IMR-90 (cell line): ENCODE measurements at regions not wholly inside any gene's neighbourhood (a gene's known extent, or its start where the extent isn't known, plus 50 kb on each side); places are given as distances from the start of the nearest gene placed in this dataset.

Source experiments
- ATAC-seq: fragments of 200-7000 bp; cut with Tn5 transposase; 2 replicates; pipeline ENCODE4 v1.9.1; 2020; ENCODE audit warnings: low read depth, mild to moderate bottlenecking, moderate library complexity
- BruUV-seq: library from RNA; stranded (reverse); fragments of 400-500 nt; replicated peaks from 2 replicates; lab custom pipeline; 2021; lab: Mats Ljungman, UMichigan
- CTCF ChIA-PET: fragments of 300-600 bp; formaldehyde crosslinking; extraction: SDS; loops from one replicate; lab custom pipeline; 2021; ENCODE audit warnings: antibody characterized with exemption; lab: Yijun Ruan, JAX
- POLR2A ChIA-PET: fragments of 300-600 bp; sonication (Branson Sonifier 250); formaldehyde crosslinking; loops from one replicate; lab custom pipeline; 2022; ENCODE audit warnings: antibody characterized with exemption; ENCODE audit not compliant: unreplicated experiment; lab: Charles Lee
- DNase-seq: peaks from one replicate; pipeline ENCODE4 v3.0.0; 2013
- H2AFZ ChIP-seq: replicated peaks from 2 replicates; pipeline ENCODE3; 2013; ENCODE audit warnings: low read length, mild to moderate bottlenecking; ENCODE audit not compliant: poor library complexity
- H2AK5ac ChIP-seq: 2 replicates; pipeline ENCODE4 v1.6.1; 2013; ENCODE audit warnings: low read depth, low read length, inconsistent platforms
- H2AK9ac ChIP-seq: replicated peaks from 2 replicates; pipeline ENCODE3; 2013; ENCODE audit warnings: mild to moderate bottlenecking, low read depth, low read length, moderate library complexity; ENCODE audit not compliant: poor library complexity
- H2BK120ac ChIP-seq: 2 replicates; pipeline ENCODE4 v1.6.1; 2013; ENCODE audit warnings: low read depth, low read length, inconsistent platforms
- H2BK15ac ChIP-seq: 3 replicates; pipeline ENCODE4 v1.6.1; 2013; ENCODE audit warnings: low read depth, low read length, inconsistent platforms
- H2BK20ac ChIP-seq: 2 replicates; pipeline ENCODE4 v1.6.1; 2013; ENCODE audit warnings: low read depth, mild to moderate bottlenecking, inconsistent platforms, low read length, moderate library complexity
- H2BK5ac ChIP-seq: 2 replicates; pipeline ENCODE4 v1.6.1; 2013; ENCODE audit warnings: mild to moderate bottlenecking, low read depth, low read length, inconsistent platforms; ENCODE audit not compliant: poor library complexity, severe bottlenecking
- H3K14ac ChIP-seq: replicated peaks from 2 replicates; pipeline ENCODE4 v1.6.1; 2013; ENCODE audit warnings: low read depth, low read length, inconsistent platforms
- H3K18ac ChIP-seq: 2 replicates; pipeline ENCODE4 v1.6.1; 2013; ENCODE audit warnings: low read depth, low read length, control low read depth
- H3K23ac ChIP-seq: 2 replicates; pipeline ENCODE4 v1.6.1; 2013; ENCODE audit warnings: low read depth, low read length, inconsistent platforms
- H3K27ac ChIP-seq: 2 replicates; pipeline ENCODE4 v1.5.1; 2013; ENCODE audit warnings: mild to moderate bottlenecking, control low read depth, low read length; ENCODE audit not compliant: insufficient read depth
- H3K27me3 ChIP-seq: 2 replicates; pipeline ENCODE4 v1.6.1; 2013; ENCODE audit warnings: low read length; ENCODE audit not compliant: control insufficient read depth, insufficient read depth
- H3K36me3 ChIP-seq: 2 replicates; pipeline ENCODE4 v1.6.1; 2013; ENCODE audit warnings: low read length, mixed read lengths; ENCODE audit not compliant: control insufficient read depth, insufficient read depth
- H3K4ac ChIP-seq: 2 replicates; pipeline ENCODE4 v1.6.1; 2013; ENCODE audit warnings: low read depth, low read length, inconsistent platforms
- H3K4me1 ChIP-seq: 2 replicates; pipeline ENCODE4 v1.6.1; 2013; ENCODE audit warnings: low read length, mixed read lengths; ENCODE audit not compliant: control insufficient read depth, insufficient read depth
- H3K4me2 ChIP-seq: 2 replicates; pipeline ENCODE4 v1.6.1; 2013; ENCODE audit warnings: low read depth, mild to moderate bottlenecking, control low read depth, low read length, moderate library complexity
- H3K4me3 ChIP-seq: 2 replicates; pipeline ENCODE4 v1.5.1; 2013; ENCODE audit warnings: low read depth, mild to moderate bottlenecking, control low read depth, low read length, moderate library complexity; ENCODE audit not compliant: insufficient read depth
- H3K56ac ChIP-seq: 2 replicates; pipeline ENCODE4 v1.6.1; 2013; ENCODE audit warnings: low read length, inconsistent platforms; ENCODE audit not compliant: insufficient read depth; ENCODE audit errors: extremely low read depth
- H3K79me1 ChIP-seq, 2 experiments: 2 replicates each; pipeline ENCODE4 v1.6.1; 2013; ENCODE audit warnings: low read length in 2 of 2, inconsistent platforms in 1 of 2, low read depth in 1 of 2
- H3K9ac ChIP-seq: 2 replicates; pipeline ENCODE4 v1.6.1; 2013; ENCODE audit warnings: low read depth, low read length, control low read depth
- H3K9me1 ChIP-seq: 2 replicates; pipeline ENCODE4 v1.6.1; 2013; ENCODE audit warnings: low read length, inconsistent platforms; ENCODE audit not compliant: insufficient read depth
- H3K9me3 ChIP-seq: 2 replicates; pipeline ENCODE4 v1.6.1; 2013; ENCODE audit warnings: low read length; ENCODE audit not compliant: control insufficient read depth, insufficient read depth
- H4K20me1 ChIP-seq: 2 replicates; pipeline ENCODE4 v1.6.1; 2013; ENCODE audit warnings: low read length, inconsistent platforms; ENCODE audit not compliant: insufficient read depth
- H4K5ac ChIP-seq: 2 replicates; pipeline ENCODE4 v1.6.1; 2013; ENCODE audit warnings: mild to moderate bottlenecking, low read depth, low read length, control low read depth
- H4K8ac ChIP-seq, 2 experiments: 2 replicates each; pipeline ENCODE4 v1.6.1; 2013; ENCODE audit warnings: low read depth in 2 of 2, low read length in 2 of 2, control low read depth in 1 of 2, inconsistent platforms in 1 of 2
- H4K91ac ChIP-seq: 2 replicates; pipeline ENCODE4 v1.6.1; 2013; ENCODE audit warnings: low read depth, low read length, inconsistent platforms; ENCODE audit not compliant: insufficient read depth
- BHLHE40 ChIP-seq: fragments of 150-350 bp; IDR thresholded peaks from 2 replicates; pipeline ENCODE4 v1.6.1; 2016; ENCODE audit warnings: mild to moderate bottlenecking, low read depth, low read length
- CHD1 ChIP-seq: IDR thresholded peaks from 2 replicates; pipeline ENCODE4 v1.6.1; 2012; ENCODE audit warnings: low read depth, low read length, improper control_type of control experiment
- CTCF ChIP-seq: conservative IDR thresholded peaks from 2 replicates; pipeline ENCODE4 v1.5.1; 2012; ENCODE audit warnings: mild to moderate bottlenecking, low read depth, low read length, improper control_type of control experiment
- ELK1 ChIP-seq: fragments of 150-350 bp; IDR thresholded peaks from 2 replicates; pipeline ENCODE4 v1.6.1; 2016; ENCODE audit warnings: low read depth, mild to moderate bottlenecking, low read length, moderate library complexity, borderline replicate concordance
- FOS ChIP-seq: fragments of 150-350 bp; IDR thresholded peaks from 2 replicates; pipeline ENCODE4 v1.6.1; 2016; ENCODE audit warnings: low read depth, low read length
- MAFK ChIP-seq: IDR thresholded peaks from 2 replicates; pipeline ENCODE4 v1.6.1; 2012; ENCODE audit warnings: low read depth, low read length, improper control_type of control experiment
- MAZ ChIP-seq: IDR thresholded peaks from 2 replicates; pipeline ENCODE4 v1.6.1; 2012; ENCODE audit warnings: low read depth, mild to moderate bottlenecking, low read length, improper control_type of control experiment, moderate library complexity, borderline replicate concordance
- MXI1 ChIP-seq: IDR thresholded peaks from 2 replicates; pipeline ENCODE4 v1.6.1; 2012; ENCODE audit warnings: low read depth, mild to moderate bottlenecking, low read length, moderate library complexity, borderline replicate concordance
- NFE2L2 ChIP-seq: fragments of 150-350 bp; IDR thresholded peaks from 2 replicates; pipeline ENCODE4 v1.6.1; 2016; ENCODE audit warnings: low read depth, mild to moderate bottlenecking, low read length
- POLR2A ChIP-seq: IDR thresholded peaks from 2 replicates; pipeline ENCODE4 v1.6.1; 2012; ENCODE audit warnings: mild to moderate bottlenecking, low read depth, low read length
- RAD21 ChIP-seq: IDR thresholded peaks from 2 replicates; pipeline ENCODE4 v1.6.1; 2012; ENCODE audit warnings: low read length, improper control_type of control experiment
- RFX5 ChIP-seq: IDR thresholded peaks from 2 replicates; pipeline ENCODE4 v1.8.0; 2012; ENCODE audit warnings: low read depth, mild to moderate bottlenecking, low read length, moderate library complexity
- SMC3 ChIP-seq: fragments of 150-350 bp; IDR thresholded peaks from 2 replicates; pipeline ENCODE4 v1.6.1; 2016; ENCODE audit warnings: low read depth, mild to moderate bottlenecking, antibody characterized with exemption, low read length, moderate library complexity
- USF2 ChIP-seq: fragments of 150-350 bp; IDR thresholded peaks from 2 replicates; pipeline ENCODE4 v1.6.1; 2017; ENCODE audit warnings: mild to moderate bottlenecking, antibody characterized with exemption, low read length, low read depth
- WGBS, 2 experiments: methylation state at CpG; one replicate each; pipeline versions ENCODE4 v1.1.5 to v1.1.7; 2013; ENCODE audit warnings: missing lambda C conversion rate in 2 of 2; ENCODE audit not compliant: insufficient read length in 1 of 2; ENCODE audit errors: extremely low coverage in 2 of 2; 5-methylcytosine and 5-hydroxymethylcytosine counted together
- dilution Hi-C: fragments of 300-500 bp; cut with HindIII; formaldehyde crosslinking; loops from one replicate; pipeline ENCODE4 v1.14.3; 2018; ENCODE audit warnings: low sequenced_read_pairs; ENCODE audit not compliant: unreplicated experiment
- in situ Hi-C: fragments of 300-500 bp; cut with MboI; formaldehyde crosslinking; loops from 3 replicates; pipeline ENCODE4 v1.14.3; 2019; ENCODE audit warnings: low sequenced_read_pairs, inconsistent platforms, mixed read lengths
- intact Hi-C: fragments of 100-400 bp; cut with micrococcal nuclease; formaldehyde crosslinking; loops from 2 replicates; pipeline ENCODE4 v1.10.0; 2022

- WGBS, 2 experiments, result 0% methylated on average over 1 of the region's 4 CpGs; no CpG with 5 or more reads in 1 of the 2 experiments
- ChIA-PET POLR2A (no interaction called here), CTCF (no interaction called here)
- in situ Hi-C loops, result no loop called here
- Histone ChIP-seq H3K4me2 (no peak overlapping the region), H3K56ac (no peak overlapping the region), H4K20me1 (no peaks in the 10 kb centered on the region), H2AFZ (no peak overlapping the region), H3K23ac (no peak overlapping the region), H3K9ac (no peak overlapping the region), H2BK20ac (no peak overlapping the region), H2BK15ac (no peak overlapping the region), H3K18ac (no peak overlapping the region), H2BK120ac (no peak overlapping the region), H3K4ac (no peak overlapping the region), H4K5ac (no peak overlapping the region), H3K4me1 (peaks cover 3% of the 10 kb centered on the region), H2AK9ac (no peak overlapping the region), H4K91ac (no peak overlapping the region), H3K14ac (no peak overlapping the region), H3K79me1 (no peaks in the 10 kb centered on the region), H2AK5ac (no peak overlapping the region), H3K27me3 (peaks cover 7% of the 10 kb centered on the region), H3K36me3 (no peaks in the 10 kb centered on the region), H3K9me1 (no peaks in the 10 kb centered on the region), H4K8ac (no peak overlapping the region), H3K9me3 (no peaks in the 10 kb centered on the region), H2BK5ac (no peak overlapping the region), H3K4me3 (no peak overlapping the region), H3K27ac (no peak overlapping the region)
- peak; percentile 36 for DNase-seq
- no peak for ATAC-seq
- dilution Hi-C loops, result no loop called here
- BruUV-seq, result no TSS peak
- intact Hi-C loops, result no loop called here
- TF ChIP-seq CTCF (no peak), BHLHE40 (no peak), MAZ (no peak), RFX5 (no peak), CHD1 (no peak), SMC3 (no peak), MAFK (no peak), FOS (no peak), RAD21 (no peak), NFE2L2 (no peak), MXI1 (no peak), USF2 (no peak), POLR2A (no peak), ELK1 (no peak)
Observed at GRCh38 chr6:149134511-149134933, 183.0 kb upstream of the TAB2 start.
